Fibroblast of skin of right biceps (primary cell): ENCODE measurements at regions not wholly inside any gene's neighbourhood (a gene's known extent, or its start where the extent isn't known, plus 50 kb on each side); places are given as distances from the start of the nearest gene placed in this dataset.
A peak's percentile ranks its signal among the peaks of the same experiment; 100 is the strongest.
"Not testable (repeated sequence)": the region's sequence is repeated elsewhere in the genome, so short reads cannot be mapped to it uniquely, and the experiment has no call there.

Experiments used
- DNase-seq: peaks from one replicate; pipeline ENCODE4 v3.0.0-alpha.2; 2013

- DNase-seq: no peak
These were observed 156.1 kb upstream of the RIMS1 start for GRCh38 chr6:71730284-71730683.

GRCh38 chr6:71733970-71734899 is 152.1 kb upstream of the RIMS1 start:
- DNase-seq: peak; percentile 53

GRCh38 chr6:71737953-71738352 is 148.4 kb upstream of the RIMS1 start:
- no peak for DNase-seq

- no peak for DNase-seq
These were observed 140.8 kb upstream of the RIMS1 start for GRCh38 chr6:71745525-71745924.

DNA sequence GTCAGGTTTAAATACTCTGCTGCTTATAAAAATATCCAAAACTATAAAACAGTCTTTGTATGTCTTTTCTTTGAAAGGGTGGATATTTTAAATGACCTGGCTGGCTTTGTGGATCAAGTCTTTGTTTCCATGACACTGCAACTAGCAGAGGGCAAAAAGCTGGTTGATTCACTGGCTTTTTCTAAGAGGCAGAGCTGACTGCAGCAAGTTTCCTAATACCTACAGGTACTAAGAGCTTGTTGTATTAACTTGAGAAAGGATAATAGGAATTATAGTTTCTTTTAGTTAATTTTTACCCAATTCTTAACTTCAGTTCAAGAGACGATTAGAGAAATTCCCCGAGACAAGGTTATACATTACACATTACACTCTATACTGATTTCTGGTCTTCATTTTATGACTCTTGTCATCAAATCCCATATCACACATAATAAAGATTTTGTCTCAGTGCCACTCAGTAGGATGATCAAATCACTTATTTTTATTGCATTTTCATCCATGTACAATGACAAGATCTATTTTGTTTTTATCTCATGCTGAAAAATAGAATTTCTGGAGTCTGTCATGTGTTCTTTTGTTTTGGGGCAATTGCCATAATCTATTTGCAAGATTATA is 120.1 kb upstream of the RIMS1 start:
- no peak for DNase-seq

GRCh38 chr6:71766796-71767195 is 119.6 kb upstream of the RIMS1 start:
- no peak for DNase-seq

GRCh38 chr6:71768356-71768755 is 118.0 kb upstream of the RIMS1 start:
- DNase-seq: no peak

DNA sequence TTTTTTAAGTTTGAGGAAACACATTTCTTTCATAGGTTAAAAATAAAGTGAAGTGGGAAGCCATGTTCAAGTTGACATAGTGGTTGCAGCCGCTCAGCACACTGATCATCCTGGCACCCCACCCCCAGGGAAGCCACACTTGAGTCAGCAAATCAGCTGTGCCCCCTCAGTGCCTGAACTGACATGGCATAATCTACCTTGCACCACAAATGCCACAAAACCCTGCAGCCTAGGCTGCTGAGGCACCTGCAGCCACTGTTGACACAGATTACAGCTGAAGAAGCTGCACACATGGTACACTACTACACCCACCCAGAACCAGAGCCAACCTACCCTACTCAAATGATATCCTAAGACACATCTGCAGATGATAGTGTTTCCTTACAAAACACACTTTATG is 77.5 kb upstream of the RIMS1 start:
- DNase-seq: no peak

DNA sequence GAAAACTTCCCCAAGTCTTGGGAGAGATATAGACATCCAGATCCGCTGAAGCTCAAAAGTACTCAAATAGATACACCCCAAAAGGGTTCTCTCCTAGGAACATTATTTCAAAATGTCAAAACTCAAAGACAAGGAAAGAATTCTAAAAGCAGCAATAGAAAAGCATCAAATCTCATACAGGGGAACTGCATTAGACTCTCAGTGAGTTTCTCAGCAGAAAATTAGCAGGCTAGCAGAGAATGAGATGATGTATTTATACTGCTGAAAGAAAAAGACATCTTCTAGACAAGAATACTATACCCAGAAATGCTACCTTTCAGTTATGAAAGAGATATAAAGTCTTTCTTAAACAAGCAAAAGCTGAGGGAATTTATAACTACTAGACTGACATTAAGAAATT is 75.5 kb upstream of the RIMS1 start:
- no peak for DNase-seq

GRCh38 chr6:71822625-71823024 is 63.7 kb upstream of the RIMS1 start:
- no peak for DNase-seq

DNA sequence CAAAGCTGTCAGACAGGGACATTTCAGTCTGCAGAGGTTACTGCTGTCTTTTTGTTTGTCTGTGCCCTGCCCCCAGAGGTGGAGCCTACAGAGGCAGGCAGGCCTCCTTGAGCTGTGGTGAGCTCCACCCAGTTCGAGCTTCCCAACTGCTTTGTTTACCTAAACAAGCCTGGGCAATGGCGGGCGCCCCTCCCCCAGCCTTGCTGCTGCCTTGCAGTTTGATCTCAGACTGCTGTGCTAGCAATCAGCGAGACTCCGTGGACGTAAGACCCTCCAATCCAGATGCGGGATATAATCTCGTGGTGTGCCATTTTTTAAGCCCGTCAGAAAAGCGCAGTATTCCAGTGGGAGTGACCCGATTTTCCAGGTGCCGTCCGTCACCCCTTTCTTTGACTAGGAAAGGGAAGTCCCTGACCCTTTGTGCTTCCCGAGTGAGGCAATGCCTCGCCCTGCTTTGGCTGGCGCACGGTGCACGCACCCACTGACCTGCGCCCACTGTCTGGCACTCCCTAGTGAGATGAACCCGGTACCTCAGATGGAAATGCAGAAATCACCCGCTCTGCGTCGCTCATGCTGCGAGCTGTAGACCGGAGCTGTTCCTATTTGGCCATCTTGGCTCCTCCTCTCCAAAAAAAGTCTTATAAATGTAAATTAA is 54.1 kb upstream of the RIMS1 start:
- DNase-seq: not testable (repeated sequence)
